IMR-90 (cell line): ENCODE measurements at regions not wholly inside any gene's neighbourhood (a gene's known extent, or its start where the extent isn't known, plus 50 kb on each side); places are given as distances from the start of the nearest gene placed in this dataset.

ENCODE experiments used
- ATAC-seq: fragments of 200-7000 bp; cut with Tn5 transposase; 2 replicates; pipeline ENCODE4 v1.9.1; 2020; ENCODE audit warnings: low read depth, mild to moderate bottlenecking, moderate library complexity
- BruUV-seq: library from RNA; stranded (reverse); fragments of 400-500 nt; replicated peaks from 2 replicates; lab custom pipeline; 2021; lab: Mats Ljungman, UMichigan
- CTCF ChIA-PET: fragments of 300-600 bp; formaldehyde crosslinking; extraction: SDS; loops from one replicate; lab custom pipeline; 2021; ENCODE audit warnings: antibody characterized with exemption; lab: Yijun Ruan, JAX
- POLR2A ChIA-PET: fragments of 300-600 bp; sonication (Branson Sonifier 250); formaldehyde crosslinking; loops from one replicate; lab custom pipeline; 2022; ENCODE audit warnings: antibody characterized with exemption; ENCODE audit not compliant: unreplicated experiment; lab: Charles Lee
- DNase-seq: peaks from one replicate; pipeline ENCODE4 v3.0.0; 2013
- H2AFZ ChIP-seq: replicated peaks from 2 replicates; pipeline ENCODE3; 2013; ENCODE audit warnings: low read length, mild to moderate bottlenecking; ENCODE audit not compliant: poor library complexity
- H2AK5ac ChIP-seq: 2 replicates; pipeline ENCODE4 v1.6.1; 2013; ENCODE audit warnings: low read depth, low read length, inconsistent platforms
- H2AK9ac ChIP-seq: replicated peaks from 2 replicates; pipeline ENCODE3; 2013; ENCODE audit warnings: mild to moderate bottlenecking, low read depth, low read length, moderate library complexity; ENCODE audit not compliant: poor library complexity
- H2BK120ac ChIP-seq: 2 replicates; pipeline ENCODE4 v1.6.1; 2013; ENCODE audit warnings: low read depth, low read length, inconsistent platforms
- H2BK15ac ChIP-seq: 3 replicates; pipeline ENCODE4 v1.6.1; 2013; ENCODE audit warnings: low read depth, low read length, inconsistent platforms
- H2BK20ac ChIP-seq: 2 replicates; pipeline ENCODE4 v1.6.1; 2013; ENCODE audit warnings: low read depth, mild to moderate bottlenecking, inconsistent platforms, low read length, moderate library complexity
- H2BK5ac ChIP-seq: 2 replicates; pipeline ENCODE4 v1.6.1; 2013; ENCODE audit warnings: mild to moderate bottlenecking, low read depth, low read length, inconsistent platforms; ENCODE audit not compliant: poor library complexity, severe bottlenecking
- H3K14ac ChIP-seq: replicated peaks from 2 replicates; pipeline ENCODE4 v1.6.1; 2013; ENCODE audit warnings: low read depth, low read length, inconsistent platforms
- H3K18ac ChIP-seq: 2 replicates; pipeline ENCODE4 v1.6.1; 2013; ENCODE audit warnings: low read depth, low read length, control low read depth
- H3K23ac ChIP-seq: 2 replicates; pipeline ENCODE4 v1.6.1; 2013; ENCODE audit warnings: low read depth, low read length, inconsistent platforms
- H3K27ac ChIP-seq: 2 replicates; pipeline ENCODE4 v1.5.1; 2013; ENCODE audit warnings: mild to moderate bottlenecking, control low read depth, low read length; ENCODE audit not compliant: insufficient read depth
- H3K27me3 ChIP-seq: 2 replicates; pipeline ENCODE4 v1.6.1; 2013; ENCODE audit warnings: low read length; ENCODE audit not compliant: control insufficient read depth, insufficient read depth
- H3K36me3 ChIP-seq: 2 replicates; pipeline ENCODE4 v1.6.1; 2013; ENCODE audit warnings: low read length, mixed read lengths; ENCODE audit not compliant: control insufficient read depth, insufficient read depth
- H3K4ac ChIP-seq: 2 replicates; pipeline ENCODE4 v1.6.1; 2013; ENCODE audit warnings: low read depth, low read length, inconsistent platforms
- H3K4me1 ChIP-seq: 2 replicates; pipeline ENCODE4 v1.6.1; 2013; ENCODE audit warnings: low read length, mixed read lengths; ENCODE audit not compliant: control insufficient read depth, insufficient read depth
- H3K4me2 ChIP-seq: 2 replicates; pipeline ENCODE4 v1.6.1; 2013; ENCODE audit warnings: low read depth, mild to moderate bottlenecking, control low read depth, low read length, moderate library complexity
- H3K4me3 ChIP-seq: 2 replicates; pipeline ENCODE4 v1.5.1; 2013; ENCODE audit warnings: low read depth, mild to moderate bottlenecking, control low read depth, low read length, moderate library complexity; ENCODE audit not compliant: insufficient read depth
- H3K56ac ChIP-seq: 2 replicates; pipeline ENCODE4 v1.6.1; 2013; ENCODE audit warnings: low read length, inconsistent platforms; ENCODE audit not compliant: insufficient read depth; ENCODE audit errors: extremely low read depth
- H3K79me1 ChIP-seq, 2 experiments: 2 replicates each; pipeline ENCODE4 v1.6.1; 2013; ENCODE audit warnings: low read length in 2 of 2, inconsistent platforms in 1 of 2, low read depth in 1 of 2
- H3K9ac ChIP-seq: 2 replicates; pipeline ENCODE4 v1.6.1; 2013; ENCODE audit warnings: low read depth, low read length, control low read depth
- H3K9me1 ChIP-seq: 2 replicates; pipeline ENCODE4 v1.6.1; 2013; ENCODE audit warnings: low read length, inconsistent platforms; ENCODE audit not compliant: insufficient read depth
- H3K9me3 ChIP-seq: 2 replicates; pipeline ENCODE4 v1.6.1; 2013; ENCODE audit warnings: low read length; ENCODE audit not compliant: control insufficient read depth, insufficient read depth
- H4K20me1 ChIP-seq: 2 replicates; pipeline ENCODE4 v1.6.1; 2013; ENCODE audit warnings: low read length, inconsistent platforms; ENCODE audit not compliant: insufficient read depth
- H4K5ac ChIP-seq: 2 replicates; pipeline ENCODE4 v1.6.1; 2013; ENCODE audit warnings: mild to moderate bottlenecking, low read depth, low read length, control low read depth
- H4K8ac ChIP-seq, 2 experiments: 2 replicates each; pipeline ENCODE4 v1.6.1; 2013; ENCODE audit warnings: low read depth in 2 of 2, low read length in 2 of 2, control low read depth in 1 of 2, inconsistent platforms in 1 of 2
- H4K91ac ChIP-seq: 2 replicates; pipeline ENCODE4 v1.6.1; 2013; ENCODE audit warnings: low read depth, low read length, inconsistent platforms; ENCODE audit not compliant: insufficient read depth
- CEBPB ChIP-seq: IDR thresholded peaks from 2 replicates; pipeline ENCODE4 v1.6.1; 2012; ENCODE audit warnings: low read depth, low read length, improper control_type of control experiment
- MAFK ChIP-seq: IDR thresholded peaks from 2 replicates; pipeline ENCODE4 v1.6.1; 2012; ENCODE audit warnings: low read depth, low read length, improper control_type of control experiment
- WGBS, 2 experiments: methylation state at CpG; one replicate each; pipeline versions ENCODE4 v1.1.5 to v1.1.7; 2013; ENCODE audit warnings: missing lambda C conversion rate in 2 of 2; ENCODE audit not compliant: insufficient read length in 1 of 2; ENCODE audit errors: extremely low coverage in 2 of 2; 5-methylcytosine and 5-hydroxymethylcytosine counted together
- dilution Hi-C: fragments of 300-500 bp; cut with HindIII; formaldehyde crosslinking; loops from one replicate; pipeline ENCODE4 v1.14.3; 2018; ENCODE audit warnings: low sequenced_read_pairs; ENCODE audit not compliant: unreplicated experiment
- in situ Hi-C: fragments of 300-500 bp; cut with MboI; formaldehyde crosslinking; loops from 3 replicates; pipeline ENCODE4 v1.14.3; 2019; ENCODE audit warnings: low sequenced_read_pairs, inconsistent platforms, mixed read lengths
- intact Hi-C: fragments of 100-400 bp; cut with micrococcal nuclease; formaldehyde crosslinking; loops from 2 replicates; pipeline ENCODE4 v1.10.0; 2022
- TF ChIP-seq, protein P1 (sequence below): fragments of 150-350 bp; IDR thresholded peaks from 2 replicates; pipeline ENCODE4 v1.6.1; 2016; ENCODE audit warnings: low read depth, mild to moderate bottlenecking, low read length, moderate library complexity, borderline replicate concordance

DNA sequence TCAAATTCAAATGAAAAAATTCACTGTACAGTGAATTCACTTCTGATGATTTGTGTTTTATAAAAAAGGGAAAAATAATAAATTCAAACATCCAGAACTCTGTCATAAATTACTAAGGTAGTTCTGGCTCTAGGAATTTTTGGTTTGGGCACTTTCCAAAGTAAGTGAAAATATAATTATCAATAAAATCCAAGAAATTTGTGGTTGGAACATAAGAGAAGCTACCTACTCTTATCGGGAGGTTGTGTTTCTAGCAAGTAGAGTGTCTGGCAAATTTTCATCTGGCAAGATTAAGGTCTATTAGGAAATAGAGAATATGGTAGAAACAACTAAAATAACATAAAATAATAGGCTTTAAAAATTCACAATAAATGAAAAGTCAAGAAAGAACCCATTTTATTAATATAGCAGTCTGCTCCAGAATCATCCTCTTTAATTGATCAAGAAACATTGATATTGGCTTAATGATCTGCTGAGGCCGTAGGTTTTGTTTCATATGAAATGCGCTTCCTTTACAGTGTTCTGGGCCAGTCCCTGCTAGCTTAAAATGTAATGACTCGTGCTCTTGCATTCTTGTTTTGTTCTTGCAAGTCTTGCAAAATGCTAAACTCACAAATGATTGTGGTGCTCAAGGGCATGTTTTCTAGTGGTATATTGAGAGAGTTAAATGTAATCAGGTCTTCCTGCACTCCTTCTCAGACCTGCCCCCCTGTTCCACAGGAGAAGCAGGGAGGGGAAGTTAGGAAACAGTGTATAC is 331.4 kb downstream of the RAPGEF2 start:
- Histone ChIP-seq H2AK5ac (no peak overlapping the region), H2BK20ac (no peak overlapping the region), H3K9me1 (0 out of 2 replicates have a peak, but pooled peaks cover under 1% of the 10 kb centered on the region), H4K91ac (no peak overlapping the region), H4K20me1 (no peaks in the 10 kb centered on the region), H3K27me3 (no peaks in the 10 kb centered on the region), H4K5ac (no peak overlapping the region), H3K4ac (0 out of 2 replicates have a peak overlapping the region, but pooled peaks have one; percentile 4), H2BK120ac (no peak overlapping the region), H3K23ac (no peak overlapping the region), H3K79me1 (no peaks in the 10 kb centered on the region), H2AFZ (no peak overlapping the region), H3K4me3 (no peak overlapping the region), H2AK9ac (no peak overlapping the region), H2BK5ac (no peak overlapping the region), H4K8ac (no peak overlapping the region), H3K27ac (no peak overlapping the region), H2BK15ac (no peak overlapping the region), H3K9me3 (no peaks in the 10 kb centered on the region), H3K56ac (no peak overlapping the region), H3K4me2 (no peak overlapping the region), H3K9ac (no peak overlapping the region), H3K4me1 (0 out of 2 replicates have a peak, but pooled peaks cover 2% of the 10 kb centered on the region), H3K14ac (no peak overlapping the region), H3K36me3 (no peaks in the 10 kb centered on the region), H3K18ac (no peak overlapping the region)
- peak; percentile 69 for ATAC-seq
- peak; percentile 65 for DNase-seq
- intact Hi-C loops = no loop called here
- dilution Hi-C loops = no loop called here
- peak; percentile 63 for TF ChIP-seq CEBPB
- TF ChIP-seq, protein P1, sequence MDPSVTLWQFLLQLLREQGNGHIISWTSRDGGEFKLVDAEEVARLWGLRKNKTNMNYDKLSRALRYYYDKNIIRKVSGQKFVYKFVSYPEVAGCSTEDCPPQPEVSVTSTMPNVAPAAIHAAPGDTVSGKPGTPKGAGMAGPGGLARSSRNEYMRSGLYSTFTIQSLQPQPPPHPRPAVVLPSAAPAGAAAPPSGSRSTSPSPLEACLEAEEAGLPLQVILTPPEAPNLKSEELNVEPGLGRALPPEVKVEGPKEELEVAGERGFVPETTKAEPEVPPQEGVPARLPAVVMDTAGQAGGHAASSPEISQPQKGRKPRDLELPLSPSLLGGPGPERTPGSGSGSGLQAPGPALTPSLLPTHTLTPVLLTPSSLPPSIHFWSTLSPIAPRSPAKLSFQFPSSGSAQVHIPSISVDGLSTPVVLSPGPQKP = no peak
- 0 out of 2 replicates have a peak, but pooled peaks have one; percentile 2 for TF ChIP-seq MAFK
- CTCF ChIA-PET = no interaction called here
- POLR2A ChIA-PET = no interaction called here
- in situ Hi-C loops = no loop called here
- no TSS peak for BruUV-seq
- WGBS, 2 experiments = 37% methylated on average over 2 of the region's 4 CpGs; no CpG with 5 or more reads in 1 of the 2 experiments
